GM06990 (cell line): ENCODE measurements at regions not wholly inside any gene's neighbourhood (a gene's known extent, or its start where the extent isn't known, plus 50 kb on each side); places are given as distances from the start of the nearest gene placed in this dataset.
"Not testable (repeated sequence)": the region's sequence is repeated elsewhere in the genome, so short reads cannot be mapped to it uniquely, and the experiment has no call there.

Experiments used
- DNase-seq: peaks from one replicate; pipeline ENCODE4 v3.0.0-alpha.2; 2011; ENCODE audit not compliant: insufficient read length; ENCODE audit errors: extremely low read depth
- H3K27me3 ChIP-seq: replicated peaks from 2 replicates; pipeline ENCODE4 v1.6.0; 2011; ENCODE audit warnings: low read length; ENCODE audit not compliant: control insufficient read depth, insufficient read depth
- H3K36me3 ChIP-seq: 2 replicates; pipeline ENCODE4 v1.5.1; 2011; ENCODE audit warnings: low read length; ENCODE audit not compliant: control insufficient read depth, insufficient read depth
- H3K4me3 ChIP-seq: replicated peaks from 2 replicates; pipeline ENCODE4 v1.5.1; 2011; ENCODE audit warnings: low read depth, mild to moderate bottlenecking, control low read depth, low read length
- CTCF ChIP-seq: IDR thresholded peaks from 2 replicates; pipeline ENCODE4 v1.5.1; 2011; ENCODE audit warnings: low read length, control low read depth, mild to moderate bottlenecking, inconsistent platforms; ENCODE audit not compliant: insufficient read depth, poor library complexity, severe bottlenecking

DNA sequence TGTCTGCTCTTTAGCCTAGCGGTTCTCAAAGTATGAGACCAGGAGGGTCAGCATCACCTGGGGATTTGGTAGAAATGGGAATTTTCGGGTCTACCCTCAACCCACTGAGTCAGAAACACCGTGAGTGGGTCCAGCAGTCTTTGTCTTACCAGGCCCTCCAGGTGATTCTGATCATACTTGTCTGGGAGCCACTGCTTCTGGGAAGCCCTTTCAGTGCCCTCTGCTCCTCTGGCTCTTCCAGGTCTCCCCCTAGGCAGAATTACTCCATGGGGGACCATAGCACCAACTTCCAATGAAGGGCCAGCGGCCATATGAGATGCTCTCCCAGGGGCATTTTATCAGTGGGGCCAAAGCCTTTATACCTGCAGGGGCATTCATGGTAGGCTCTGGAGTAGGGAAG is 81.0 kb upstream of the ETV3 start:
- Histone ChIP-seq H3K27me3 (peaks cover 3% of the 10 kb centered on the region), H3K36me3 (no peaks in the 10 kb centered on the region), H3K4me3 (no peak overlapping the region)
- no peak for DNase-seq
- TF ChIP-seq CTCF = no peak

DNA sequence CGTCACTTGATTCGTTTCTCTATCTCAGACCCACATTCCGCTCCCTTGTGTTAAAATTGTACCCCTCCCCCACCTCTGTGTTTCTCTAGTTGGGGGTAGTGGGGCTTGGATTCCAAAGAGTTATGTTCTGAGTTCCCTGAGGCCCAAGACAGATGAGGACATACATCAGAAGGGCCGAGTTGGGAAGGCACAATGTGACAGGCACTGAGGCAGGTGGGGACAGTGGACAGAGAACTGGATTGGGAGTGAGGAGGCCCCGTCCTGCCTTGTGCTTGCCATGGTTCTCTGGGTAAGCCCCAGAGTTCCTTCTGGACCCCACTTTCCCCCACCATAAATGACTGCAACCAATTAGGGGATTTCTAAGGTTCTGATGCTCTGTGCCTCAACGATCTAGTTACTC is 80.5 kb upstream of the ETV3 start:
- Histone ChIP-seq H3K27me3 (peaks cover 3% of the 10 kb centered on the region), H3K4me3 (no peak overlapping the region), H3K36me3 (no peaks in the 10 kb centered on the region)
- no peak for TF ChIP-seq CTCF
- no peak for DNase-seq

DNA sequence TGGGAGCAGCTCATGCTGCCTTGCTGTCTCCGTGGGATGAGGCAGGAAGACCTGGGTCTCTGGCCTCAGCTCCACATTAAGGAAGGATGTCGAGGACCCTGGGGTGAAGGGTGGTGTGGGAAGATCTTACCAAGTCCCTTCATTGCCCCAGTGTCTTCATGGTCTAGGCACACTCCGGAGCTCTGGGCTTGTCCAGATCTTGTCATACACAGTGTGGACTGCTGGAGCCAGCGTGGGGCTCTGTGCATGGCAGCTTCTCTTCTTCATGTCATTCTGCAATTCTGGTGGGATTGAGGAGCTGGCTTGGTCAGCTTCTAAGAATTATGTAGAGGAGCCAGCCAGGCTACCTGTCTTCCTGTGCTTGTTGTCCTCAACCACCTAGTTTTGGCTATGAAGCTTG is 79.3 kb upstream of the ETV3 start:
- no peak for DNase-seq
- H3K36me3 ChIP-seq = no peaks in the 10 kb centered on the region
- H3K4me3 ChIP-seq = no peak overlapping the region
- peaks cover 3% of the 10 kb centered on the region for H3K27me3 ChIP-seq
- TF ChIP-seq CTCF = no peak

- Histone ChIP-seq H3K27me3 (no peaks in the 10 kb centered on the region; the same call in 1 of the 2 replicates), H3K4me3 (no peak overlapping the region), H3K36me3 (no peaks in the 10 kb centered on the region)
- TF ChIP-seq CTCF = no peak
- no peak for DNase-seq
Observed at GRCh38 chr1:157213836-157214235, 75.6 kb upstream of the ETV3 start.

- H3K27me3 ChIP-seq = no peaks in the 10 kb centered on the region; the same call in none of the 2 replicates
- TF ChIP-seq CTCF = no peak
Observed at GRCh38 chr1:157209514-157209913, 71.3 kb upstream of the ETV3 start.

DNA sequence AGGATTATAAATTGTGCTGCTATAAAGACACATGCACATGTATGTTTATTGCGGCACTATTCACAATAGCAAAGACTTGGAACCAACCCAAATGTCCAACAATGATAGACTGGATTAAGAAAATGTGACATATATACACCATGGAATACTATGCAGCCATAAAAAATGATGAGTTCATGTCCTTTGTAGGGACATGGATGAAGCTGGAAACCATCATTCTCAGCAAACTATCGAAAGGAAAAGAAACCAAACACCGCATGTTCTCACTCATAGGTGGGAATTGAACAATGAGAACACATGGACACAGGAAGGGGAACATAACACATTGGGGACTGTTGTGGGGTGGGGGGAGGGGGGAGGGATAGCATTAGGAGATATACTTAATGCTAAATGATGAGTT is 67.8 kb upstream of the ETV3 start:
- H3K4me3 ChIP-seq, DNase-seq, H3K36me3 ChIP-seq, H3K27me3 ChIP-seq: not testable (repeated sequence)

More at GRCh38 chr1:157209514-157209913, 71.3 kb upstream of the ETV3 start:
- no peak for DNase-seq
- H3K4me3 ChIP-seq = no peak overlapping the region
- H3K36me3 ChIP-seq = no peaks in the 10 kb centered on the region
